Esophagus squamous epithelium (tissue), 5 donors: ENCODE measurements at regions not wholly inside any gene's neighbourhood (a gene's known extent, or its start where the extent isn't known, plus 50 kb on each side); places are given as distances from the start of the nearest gene placed in this dataset.

Experiments used
- DNase-seq: peaks from one replicate; lab custom pipeline; 2025; lab: John Stamatoyannopoulos, UW
- H3K27ac ChIP-seq, 4 donors: fragments of 200-600 bp; sonication (generic); one replicate each; pipeline ENCODE4 v1.5.1; 2016 to 2019; ENCODE audit warnings: mild to moderate bottlenecking in 1 of 4
- H3K27me3 ChIP-seq, 4 donors: fragments of 200-600 bp; sonication (generic); 1 replicate in 3 of 4; 2 replicates in 1 of 4; pipeline versions ENCODE4 v1.5.1 to v1.6.0; 2017 to 2021; ENCODE audit warnings: antibody characterized with exemption in 1 of 4
- H3K36me3 ChIP-seq, 3 donors: fragments of 200-600 bp; sonication (generic); one replicate each; pipeline ENCODE4 v1.5.1; 2016 to 2019
- H3K4me1 ChIP-seq, 3 donors: fragments of 200-600 bp; sonication (generic); one replicate each; pipeline ENCODE4 v1.5.1; 2017 to 2019
- H3K4me3 ChIP-seq, 4 donors: fragments of 200-600 bp; sonication (generic); 1 replicate in 3 of 4; 2 replicates in 1 of 4; pipeline ENCODE4 v1.5.1; 2016 to 2019; ENCODE audit warnings: mild to moderate bottlenecking in 2 of 4, moderate library complexity in 1 of 4
- H3K9me3 ChIP-seq, 3 donors: fragments of 200-600 bp; sonication (generic); one replicate each; pipeline ENCODE4 v1.5.1; 2016 to 2019
- POLR2A ChIP-seq, 4 donors: fragments of 450-650 bp; IDR thresholded peaks; one replicate each; pipeline ENCODE4 v1.6.1; 2017; ENCODE audit warnings: antibody characterized with exemption in 4 of 4, mild to moderate bottlenecking in 4 of 4, moderate library complexity in 3 of 4
- WGBS, 2 donors: methylation state at CpG; one replicate each; pipeline ENCODE4 v1.1.5; 2018; 5-methylcytosine and 5-hydroxymethylcytosine counted together
- intact Hi-C: fragments of 100-400 bp; cut with DNase I; formaldehyde crosslinking; loops from one replicate; pipeline ENCODE4 v1.15.0; 2022
- TF ChIP-seq, protein P1 (sequence below), 6 experiments: fragments of 450-650 bp in 4 of 6; fragments of 200-600 bp in 2 of 6; sonication (generic) in 2 of 6; IDR thresholded peaks; one replicate each; pipeline ENCODE4 v1.5.1; 2016 to 2019; ENCODE audit warnings: antibody characterized with exemption in 6 of 6, mild to moderate bottlenecking in 4 of 6, moderate library complexity in 4 of 6
- donor health status: DM: yes; HTN: yes; CAD: no.

DNA sequence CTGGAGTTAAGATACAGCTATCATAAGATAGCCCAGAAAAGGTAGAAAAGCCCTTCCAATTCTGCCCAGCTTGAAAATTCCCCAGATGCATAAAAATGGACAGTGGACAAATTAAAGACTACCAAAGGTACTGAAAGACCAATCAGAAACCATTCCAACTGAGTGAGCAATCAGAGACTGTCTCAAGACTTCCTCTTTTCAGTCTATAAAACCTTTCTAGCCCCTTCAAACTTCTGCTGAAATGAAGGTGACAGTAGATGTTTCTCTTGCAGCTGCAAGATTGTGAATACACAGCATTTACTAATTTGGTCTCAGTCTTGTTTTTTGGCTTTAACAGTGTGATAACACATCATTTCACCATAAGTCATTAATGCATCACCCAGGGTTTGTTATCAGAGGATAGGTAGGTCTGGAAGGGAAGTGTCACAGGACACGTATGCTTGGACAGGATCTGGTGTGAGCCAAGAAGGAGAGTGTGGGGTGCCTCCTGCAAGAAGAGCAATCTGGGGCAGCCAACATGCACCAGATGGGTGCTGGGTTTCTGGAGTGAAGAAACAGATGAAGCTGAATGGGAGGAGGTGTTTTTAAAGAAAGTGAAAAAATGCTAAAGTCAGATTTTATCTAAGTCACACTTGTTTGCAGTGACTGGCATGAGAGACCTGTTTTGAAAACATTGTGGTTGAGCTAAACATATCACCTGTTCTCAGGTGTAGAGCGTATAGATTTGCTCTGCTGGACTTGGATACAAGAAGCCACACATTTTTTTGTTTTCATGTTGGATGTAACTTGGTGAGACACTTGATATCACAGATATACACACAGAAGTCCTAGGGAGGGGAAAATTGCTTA lies 75.3 kb upstream of the DDX18 start:
- Histone ChIP-seq H3K27me3 (no peaks in the 10 kb centered on the region), H3K4me1 (no peaks in the 10 kb centered on the region), H3K36me3 (no peaks in the 10 kb centered on the region), H3K27ac (no peak overlapping the region), H3K9me3 (no peaks in the 10 kb centered on the region), H3K4me3 (no peak overlapping the region)
- TF ChIP-seq, protein P1, sequence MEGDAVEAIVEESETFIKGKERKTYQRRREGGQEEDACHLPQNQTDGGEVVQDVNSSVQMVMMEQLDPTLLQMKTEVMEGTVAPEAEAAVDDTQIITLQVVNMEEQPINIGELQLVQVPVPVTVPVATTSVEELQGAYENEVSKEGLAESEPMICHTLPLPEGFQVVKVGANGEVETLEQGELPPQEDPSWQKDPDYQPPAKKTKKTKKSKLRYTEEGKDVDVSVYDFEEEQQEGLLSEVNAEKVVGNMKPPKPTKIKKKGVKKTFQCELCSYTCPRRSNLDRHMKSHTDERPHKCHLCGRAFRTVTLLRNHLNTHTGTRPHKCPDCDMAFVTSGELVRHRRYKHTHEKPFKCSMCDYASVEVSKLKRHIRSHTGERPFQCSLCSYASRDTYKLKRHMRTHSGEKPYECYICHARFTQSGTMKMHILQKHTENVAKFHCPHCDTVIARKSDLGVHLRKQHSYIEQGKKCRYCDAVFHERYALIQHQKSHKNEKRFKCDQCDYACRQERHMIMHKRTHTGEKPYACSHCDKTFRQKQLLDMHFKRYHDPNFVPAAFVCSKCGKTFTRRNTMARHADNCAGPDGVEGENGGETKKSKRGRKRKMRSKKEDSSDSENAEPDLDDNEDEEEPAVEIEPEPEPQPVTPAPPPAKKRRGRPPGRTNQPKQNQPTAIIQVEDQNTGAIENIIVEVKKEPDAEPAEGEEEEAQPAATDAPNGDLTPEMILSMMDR (IDR thresholded peaks at IDR 0.05), result no peak
- no peak for TF ChIP-seq POLR2A (IDR thresholded peaks at IDR 0.05)
- 41 to 65% methylated on average over 2 of the region's 2 CpGs for WGBS, 2 donors
- DNase-seq, result no peak
- intact Hi-C loops, result no loop called here

DNA sequence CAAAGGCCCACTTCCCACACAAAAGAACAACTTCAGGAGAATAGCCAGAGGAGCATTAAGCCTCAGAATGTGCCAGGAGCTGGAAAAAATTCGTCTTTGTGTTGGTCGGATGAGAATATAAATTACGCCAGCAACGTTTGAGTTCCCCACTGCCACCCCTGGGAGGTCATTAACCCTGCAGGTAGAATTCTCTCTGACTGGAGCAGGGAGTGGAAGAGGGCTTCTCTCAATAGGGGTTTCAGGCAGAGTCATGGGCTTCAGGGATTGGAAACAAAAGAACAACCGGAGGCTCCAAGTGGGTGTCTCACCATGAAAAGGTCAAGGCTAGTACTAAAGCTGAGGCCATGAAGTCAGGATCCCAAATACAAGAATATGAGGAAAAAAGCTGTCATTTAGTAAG lies 69.0 kb upstream of the DDX18 start:
- no peak for TF ChIP-seq POLR2A (IDR thresholded peaks at IDR 0.05)
- TF ChIP-seq, protein P1 (IDR thresholded peaks at IDR 0.05), result no peak
- H3K36me3 ChIP-seq, result no peaks in the 10 kb centered on the region
- no peak overlapping the region for H3K27ac ChIP-seq
- intact Hi-C loops, result no loop called here
- H3K9me3 ChIP-seq, result no peaks in the 10 kb centered on the region
- H3K27me3 ChIP-seq, result no peaks in the 10 kb centered on the region
- 43 to 55% methylated on average over 5 of the region's 5 CpGs for WGBS, 2 donors
- no peak overlapping the region for H3K4me3 ChIP-seq
- H3K4me1 ChIP-seq, result no peaks in the 10 kb centered on the region
- no peak for DNase-seq

DNA sequence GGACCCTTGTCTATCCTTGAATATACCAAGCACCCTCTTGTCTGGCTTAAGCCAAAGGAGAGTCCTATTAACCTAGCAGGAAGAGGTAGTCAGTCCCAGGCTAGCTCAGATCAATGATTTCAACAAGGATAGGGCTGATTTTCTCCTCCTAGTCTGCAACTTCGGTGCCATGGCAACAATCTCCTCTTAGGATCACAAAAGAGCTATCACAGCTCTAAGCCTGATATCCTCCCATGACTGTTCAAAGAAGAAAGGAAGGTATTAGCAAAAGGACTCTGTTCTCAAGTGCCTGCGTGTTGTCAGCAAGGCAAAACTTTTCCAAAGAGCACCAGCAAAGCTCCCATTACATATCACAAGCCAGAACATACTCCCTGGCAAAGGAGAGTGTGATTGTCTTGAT lies 58.7 kb upstream of the DDX18 start:
- Histone ChIP-seq H3K36me3 (no peaks in the 10 kb centered on the region), H3K27me3 (no peaks in the 10 kb centered on the region), H3K27ac (no peak overlapping the region), H3K9me3 (no peaks in the 10 kb centered on the region), H3K4me3 (no peak overlapping the region), H3K4me1 (no peaks in the 10 kb centered on the region)
- intact Hi-C loops, result no loop called here
- WGBS, 2 donors, result 20 to 25% methylated on average over 1 of the region's 2 CpGs
- no peak for TF ChIP-seq POLR2A (IDR thresholded peaks at IDR 0.05)
- TF ChIP-seq, protein P1 (IDR thresholded peaks at IDR 0.05), result no peak
- no peak for DNase-seq

DNA sequence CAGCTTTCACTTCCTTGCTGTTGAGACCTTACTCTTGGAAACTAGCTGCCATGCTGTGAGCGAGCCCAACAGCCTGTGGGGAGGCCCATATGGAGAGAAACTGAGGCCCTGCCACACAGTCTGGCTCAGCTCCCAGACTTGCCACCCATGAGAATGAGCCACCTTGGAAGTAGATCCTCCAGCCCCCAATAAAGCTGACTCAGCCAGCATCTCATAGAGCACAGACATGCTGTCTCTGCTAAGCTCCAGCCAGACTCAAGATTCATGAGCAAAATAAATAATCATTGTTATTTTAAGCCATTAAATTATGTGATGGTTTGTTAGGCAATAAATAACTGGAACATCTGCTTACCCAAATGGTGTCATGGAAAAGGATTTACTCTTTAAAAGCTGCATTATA lies 53.6 kb upstream of the DDX18 start:
- Histone ChIP-seq H3K4me3 (no peak overlapping the region), H3K9me3 (no peaks in the 10 kb centered on the region), H3K36me3 (no peaks in the 10 kb centered on the region), H3K27ac (no peak overlapping the region), H3K27me3 (no peaks in the 10 kb centered on the region), H3K4me1 (no peaks in the 10 kb centered on the region)
- TF ChIP-seq POLR2A (IDR thresholded peaks at IDR 0.05), result no peak
- TF ChIP-seq, protein P1 (IDR thresholded peaks at IDR 0.05), result no peak
- DNase-seq, result no peak
- WGBS, 2 donors, result 38 to 43% methylated on average over 1 of the region's 1 CpG
- intact Hi-C loops, result no loop called here

DNA sequence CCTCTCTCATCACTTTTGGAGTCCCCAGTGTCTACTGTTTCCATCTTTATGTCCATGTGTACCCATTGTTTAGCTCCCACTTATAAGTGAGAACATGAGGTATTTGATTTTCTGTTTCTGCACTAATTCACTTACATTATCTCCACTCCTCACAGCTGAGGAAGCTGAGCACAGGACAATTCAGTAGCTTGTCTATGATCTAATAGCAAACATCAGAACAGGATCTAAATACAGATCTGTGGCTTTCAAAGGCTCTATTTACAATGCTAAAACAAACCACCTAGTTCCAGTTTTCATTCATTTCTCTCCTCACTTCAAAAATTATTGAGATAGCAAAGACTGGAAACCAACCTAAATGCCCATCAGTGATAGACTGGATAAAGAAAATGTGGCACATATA lies 52.0 kb upstream of the DDX18 start:
- intact Hi-C loops, result no loop called here
- Histone ChIP-seq H3K9me3 (no peaks in the 10 kb centered on the region), H3K27ac (no peak overlapping the region), H3K27me3 (no peaks in the 10 kb centered on the region), H3K4me1 (no peaks in the 10 kb centered on the region), H3K36me3 (no peaks in the 10 kb centered on the region), H3K4me3 (no peak overlapping the region)
- DNase-seq, result no peak
- no peak for TF ChIP-seq POLR2A (IDR thresholded peaks at IDR 0.05)
- TF ChIP-seq, protein P1 (IDR thresholded peaks at IDR 0.05), result no peak
